K562 (cell line): ENCODE measurements at regions not wholly inside any gene's neighbourhood (a gene's known extent, or its start where the extent isn't known, plus 50 kb on each side); places are given as distances from the start of the nearest gene placed in this dataset.
A peak's percentile ranks its signal among the peaks of the same experiment; 100 is the strongest.

ENCODE experiments used
- ATAC-seq: fragments of 200-7000 bp; cut with Tn5 transposase; 3 replicates; pipeline ENCODE4 v1.9.1; 2020; ENCODE audit warnings: moderate library complexity
- BruUV-seq: library from RNA; stranded (reverse); fragments of 400-500 nt; replicated peaks from 2 replicates; lab custom pipeline; 2021; lab: Mats Ljungman, UMichigan
- CTCF ChIA-PET: fragments of 300-600 bp; formaldehyde crosslinking; extraction: SDS; loops from one replicate; lab custom pipeline; 2021; ENCODE audit warnings: low intra/inter-chr PET ratio; lab: Yijun Ruan, JAX
- POLR2A ChIA-PET: fragments of 300-600, 350-650 bp; sonication (Branson Sonifier 250); formaldehyde crosslinking; extraction: SDS; loops from one replicate; lab custom pipeline; 2021; ENCODE audit warnings: antibody characterized with exemption, inconsistent platforms; lab: Yijun Ruan, JAX
- DNase-seq, 4 experiments: peaks; one replicate each; pipeline versions ENCODE4 v3.0.0 to v3.0.0-alpha.2; 2011 to 2018; ENCODE audit warnings: low spot score in 3 of 4, mixed read lengths in 3 of 4; ENCODE audit errors: extremely low read depth in 1 of 4
- FAIRE-seq: peaks from 2 replicates; lab custom pipeline; 2011; peaks lifted over from hg19 to GRCh38; lab: Jason Lieb, UNC
- H2AFZ ChIP-seq: 2 replicates; pipeline ENCODE4 v1.6.0; 2011; ENCODE audit warnings: low read depth, low read length, control low read depth, inconsistent platforms
- H3K27ac ChIP-seq: fragments of 200-600 bp; 3 replicates; pipeline ENCODE4 v1.8.0; 2011; ENCODE audit warnings: low read depth, mild to moderate bottlenecking, control low read depth, inconsistent platforms, low read length, moderate library complexity, mixed read lengths; ENCODE audit errors: extremely low read depth
- H3K27me3 ChIP-seq, 2 experiments: fragments of 300-600 bp in 1 of 2; 2 replicates in 1 of 2; 3 replicates in 1 of 2; pipeline versions ENCODE4 v1.6.0 to v1.8.0; 2011; ENCODE audit warnings: inconsistent platforms in 2 of 2, low read length in 2 of 2, mild to moderate bottlenecking in 1 of 2, mixed read lengths in 1 of 2, moderate library complexity in 1 of 2; ENCODE audit not compliant: control insufficient read depth in 2 of 2, insufficient read depth in 2 of 2
- H3K36me3 ChIP-seq: fragments of 300-600 bp; 3 replicates; pipeline ENCODE4 v1.8.0; 2011; ENCODE audit warnings: mild to moderate bottlenecking, low read length, inconsistent platforms; ENCODE audit not compliant: control insufficient read depth, insufficient read depth
- H3K4me1 ChIP-seq, 2 experiments: fragments of 200-600 bp in 1 of 2; replicated peaks in 1 of 2; 2 replicates in 1 of 2; 3 replicates in 1 of 2; pipeline versions ENCODE4 v1.5.1 to v1.8.0; 2011; ENCODE audit warnings: inconsistent platforms in 2 of 2, low read length in 2 of 2, mild to moderate bottlenecking in 1 of 2, mixed read lengths in 1 of 2, moderate library complexity in 1 of 2; ENCODE audit not compliant: control insufficient read depth in 2 of 2, insufficient read depth in 2 of 2
- H3K4me2 ChIP-seq: 2 replicates; pipeline ENCODE4 v1.6.1; 2011; ENCODE audit warnings: low read length, control low read depth, inconsistent platforms, mixed read lengths; ENCODE audit not compliant: insufficient read depth
- H3K4me3 ChIP-seq: fragments of 200-600 bp; sonication (generic), shearing (Covaris generic); 2 replicates; pipeline ENCODE4 v1.5.1; 2016; ENCODE audit warnings: control low read depth, inconsistent platforms
- H3K79me2 ChIP-seq: fragments of 200-600 bp; 3 replicates; pipeline ENCODE4 v1.8.0; 2011; ENCODE audit warnings: low read length, inconsistent platforms; ENCODE audit not compliant: control insufficient read depth, insufficient read depth
- H3K9ac ChIP-seq, 2 experiments: 2 replicates each; pipeline versions ENCODE4 v1.6.0 to v1.6.1; 2011; ENCODE audit warnings: low read depth in 2 of 2, low read length in 2 of 2, control low read depth in 1 of 2, inconsistent platforms in 1 of 2, mild to moderate bottlenecking in 1 of 2, mixed read lengths in 1 of 2; ENCODE audit not compliant: insufficient read depth in 1 of 2
- H3K9me1 ChIP-seq: one replicate; pipeline ENCODE4 v1.6.0; 2011; ENCODE audit warnings: inconsistent platforms, mild to moderate bottlenecking, low read length, moderate library complexity; ENCODE audit not compliant: control insufficient read depth, insufficient read depth
- H3K9me3 ChIP-seq: replicated peaks from 2 replicates; pipeline ENCODE4 v1.5.1; 2011; ENCODE audit warnings: low read depth, low read length, inconsistent platforms; ENCODE audit not compliant: control insufficient read depth, insufficient read depth
- H4K20me1 ChIP-seq: replicated peaks from 2 replicates; pipeline ENCODE4 v1.6.1; 2011; ENCODE audit warnings: low read length, inconsistent platforms, mixed read lengths; ENCODE audit not compliant: control insufficient read depth, insufficient read depth
- CHD4 ChIP-seq: fragments of 200-600 bp; sonication (generic); IDR thresholded peaks from 3 replicates; pipeline ENCODE4 v1.6.1; 2012; ENCODE audit warnings: low read depth, mild to moderate bottlenecking, mixed read lengths, low read length, inconsistent platforms; ENCODE audit not compliant: insufficient read depth, insufficient replicate concordance, poor library complexity, severe bottlenecking
- FOXJ3 ChIP-seq: sonication (generic); formaldehyde crosslinking; IDR thresholded peaks from 2 replicates; pipeline ENCODE4 v1.4.0; 2020; ENCODE audit warnings: mild to moderate bottlenecking, missing genetic modification reagents
- KDM1A ChIP-seq, 2 experiments: fragments of 450-650 bp; IDR thresholded peaks; 2 replicates each; pipeline ENCODE4 v1.6.1; 2016; ENCODE audit warnings: mild to moderate bottlenecking in 2 of 2
- POLR2B ChIP-seq: fragments of 450-650 bp; IDR thresholded peaks from 2 replicates; pipeline ENCODE4 v1.6.1; 2018; ENCODE audit warnings: low read depth; ENCODE audit not compliant: partially characterized antibody
- SIX5 ChIP-seq, 2 experiments: IDR thresholded peaks; 2 replicates each; pipeline ENCODE4 v1.6.1; 2011; ENCODE audit warnings: low read length in 2 of 2, borderline replicate concordance in 1 of 2, low read depth in 1 of 2, mild to moderate bottlenecking in 1 of 2, moderate library complexity in 1 of 2; ENCODE audit not compliant: insufficient read depth in 1 of 2
- THRB ChIP-seq: fragments of 450-650 bp; formaldehyde crosslinking; conservative IDR thresholded peaks from 2 replicates; pipeline ENCODE4 v1.4.0; 2022; ENCODE audit warnings: mild to moderate bottlenecking, missing genetic modification characterization
- ZBTB26 ChIP-seq: fragments of 450-650 bp; formaldehyde crosslinking; IDR thresholded peaks from 2 replicates; pipeline ENCODE4 v1.4.0; 2022; ENCODE audit warnings: missing genetic modification characterization
- ZNF512 ChIP-seq: IDR thresholded peaks from 2 replicates; pipeline ENCODE4 v1.6.1; 2016; ENCODE audit warnings: missing genetic modification characterization, missing compliant biosample characterization
- WGBS: fragments of 100-300 bp; shearing (Covaris generic); methylation state at CpG from one replicate; pipeline ENCODE4 v1.1.6; 2016; ENCODE audit warnings: low coverage, mixed read lengths; ENCODE audit not compliant: insufficient coverage; ENCODE audit errors: missing lambda C conversion rate; 5-methylcytosine and 5-hydroxymethylcytosine counted together
- in situ Hi-C: fragments of 300-500 bp; cut with MboI; formaldehyde crosslinking; loops from 4 replicates; pipeline ENCODE4 v1.15.0; 2018; ENCODE audit warnings: inconsistent platforms, mixed read lengths
- intact Hi-C: fragments of 100-400 bp; cut with micrococcal nuclease; formaldehyde crosslinking; loops from 2 replicates; pipeline ENCODE4 v1.14.2; 2022

DNA sequence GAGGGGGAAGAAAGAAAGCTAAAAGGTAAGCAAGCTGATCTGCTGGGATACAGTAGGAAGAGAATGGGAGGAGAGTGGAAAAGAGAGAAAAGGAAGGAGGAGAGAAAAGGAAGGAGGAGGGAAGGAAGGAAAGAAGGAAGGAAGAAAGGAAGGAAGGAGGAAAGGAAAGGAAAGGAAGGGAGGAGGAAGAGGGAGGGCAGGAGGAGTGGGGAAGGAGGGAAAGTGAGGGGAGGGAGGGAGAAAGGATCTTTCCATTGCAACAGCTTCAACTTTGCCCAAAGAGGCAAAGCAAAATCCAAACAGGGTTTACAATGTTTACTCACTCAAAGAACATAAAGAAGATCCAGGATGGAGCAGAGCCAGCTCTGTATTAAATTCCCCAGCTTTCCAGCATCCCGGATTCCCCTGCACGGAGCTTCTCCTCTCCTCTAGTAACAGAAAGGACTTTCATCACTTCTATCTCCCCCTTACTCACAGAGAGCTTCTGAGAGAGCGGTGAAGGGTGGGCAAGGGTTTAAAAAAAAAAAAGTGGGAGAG is 494.2 kb upstream of the PROK2 start:
- 0 out of 2 replicates have a peak, but pooled peaks have one; percentile 38 for TF ChIP-seq THRB (CRISPR knock-in tag)
- peak; percentile 81 for TF ChIP-seq ZNF512 (tag)
- no peak for TF ChIP-seq FOXJ3
- 0 out of 2 replicates have a peak, but pooled peaks have one; percentile 29 for TF ChIP-seq ZBTB26
- peak in 1 of 2 experiments; percentile 2; a peak in 2 of 4 replicates for TF ChIP-seq KDM1A (IDR thresholded peaks at IDR 0.05)
- TF ChIP-seq POLR2B, result no peak
- peak; percentile 9 for TF ChIP-seq CHD4
- no peak for TF ChIP-seq SIX5 (IDR thresholded peaks at IDR 0.05; ENCODE audit: borderline replicate concordance in 1 of 2, insufficient read depth in 1 of 2, low read depth in 1 of 2, low read length in 2 of 2)
- Histone ChIP-seq H3K9me1 (peaks cover 3% of the 10 kb centered on the region), H4K20me1 (no peaks in the 10 kb centered on the region), H3K4me2 (no peak overlapping the region), H3K27me3 (no peaks in the 10 kb centered on the region), H3K79me2 (no peaks in the 10 kb centered on the region), H3K4me3 (no peak overlapping the region), H3K36me3 (no peaks in the 10 kb centered on the region), H3K9me3 (no peaks in the 10 kb centered on the region), H2AFZ (no peak overlapping the region), H3K27ac (no peak overlapping the region), H3K4me1 (peaks cover 7 to 20% of the 10 kb centered on the region in 2 experiments; a peak in 3 of 5 replicates), H3K9ac (no peak overlapping the region)
- CTCF ChIA-PET, result no interaction called here
- intact Hi-C loops (no loop called here), in situ Hi-C loops (no loop called here)
- 100% methylated on average over 1 of the region's 3 CpGs for WGBS
- FAIRE-seq (no peak), ATAC-seq (no peak), DNase-seq (no peak)
- no TSS peak for BruUV-seq
- POLR2A ChIA-PET, result interaction anchor here (0.5 kb wide), 1 partner anchor 258 kb away, joined by 4 read pairs; no protein-coding TSS in a partner anchor
